OCI-LY1 (cell line): ENCODE measurements at regions not wholly inside any gene's neighbourhood (a gene's known extent, or its start where the extent isn't known, plus 50 kb on each side); places are given as distances from the start of the nearest gene placed in this dataset.

Source experiments
- EZH2 ChIP-seq: fragments of 200-600 bp; sonication (generic), shearing (Covaris generic); IDR thresholded peaks from 2 replicates; pipeline ENCODE4 v1.8.0; 2017; ENCODE audit warnings: borderline replicate concordance, mixed run types, mild to moderate bottlenecking, antibody characterized with exemption, low read length, moderate library complexity, mixed read lengths
- TF ChIP-seq, protein P1 (sequence below): fragments of 200-600 bp; sonication (generic), shearing (Covaris generic); IDR thresholded peaks from 2 replicates; pipeline ENCODE4 v1.5.1; 2017; ENCODE audit warnings: mild to moderate bottlenecking, antibody characterized with exemption, low read length, moderate library complexity, mixed read lengths

DNA sequence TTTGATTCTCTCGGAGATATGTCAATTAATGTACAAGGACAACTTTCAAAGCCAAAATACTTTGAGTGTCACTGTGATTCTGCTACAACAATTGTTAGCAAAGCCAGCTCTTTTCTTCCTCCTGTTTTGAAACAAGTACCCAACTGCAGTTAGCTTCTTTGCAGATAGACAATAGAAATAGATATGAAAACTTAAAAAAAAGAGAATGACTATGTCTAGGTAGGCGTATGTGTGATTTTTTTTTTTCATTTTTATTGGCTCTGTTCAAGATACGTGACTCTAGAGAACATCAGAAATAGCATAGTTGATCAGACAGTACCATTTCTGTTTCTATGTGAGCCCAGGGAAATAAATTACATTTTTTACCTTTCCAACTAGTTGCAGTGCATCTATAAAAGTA lies 142.9 kb upstream of the CNTN4 start:
- no peak for TF ChIP-seq EZH2
- TF ChIP-seq, protein P1, sequence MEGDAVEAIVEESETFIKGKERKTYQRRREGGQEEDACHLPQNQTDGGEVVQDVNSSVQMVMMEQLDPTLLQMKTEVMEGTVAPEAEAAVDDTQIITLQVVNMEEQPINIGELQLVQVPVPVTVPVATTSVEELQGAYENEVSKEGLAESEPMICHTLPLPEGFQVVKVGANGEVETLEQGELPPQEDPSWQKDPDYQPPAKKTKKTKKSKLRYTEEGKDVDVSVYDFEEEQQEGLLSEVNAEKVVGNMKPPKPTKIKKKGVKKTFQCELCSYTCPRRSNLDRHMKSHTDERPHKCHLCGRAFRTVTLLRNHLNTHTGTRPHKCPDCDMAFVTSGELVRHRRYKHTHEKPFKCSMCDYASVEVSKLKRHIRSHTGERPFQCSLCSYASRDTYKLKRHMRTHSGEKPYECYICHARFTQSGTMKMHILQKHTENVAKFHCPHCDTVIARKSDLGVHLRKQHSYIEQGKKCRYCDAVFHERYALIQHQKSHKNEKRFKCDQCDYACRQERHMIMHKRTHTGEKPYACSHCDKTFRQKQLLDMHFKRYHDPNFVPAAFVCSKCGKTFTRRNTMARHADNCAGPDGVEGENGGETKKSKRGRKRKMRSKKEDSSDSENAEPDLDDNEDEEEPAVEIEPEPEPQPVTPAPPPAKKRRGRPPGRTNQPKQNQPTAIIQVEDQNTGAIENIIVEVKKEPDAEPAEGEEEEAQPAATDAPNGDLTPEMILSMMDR = no peak
